GM19452 (cell line): ENCODE measurements at regions not wholly inside any gene's neighbourhood (a gene's known extent, or its start where the extent isn't known, plus 50 kb on each side); places are given as distances from the start of the nearest gene placed in this dataset.
"Not testable (repeated sequence)": the region's sequence is repeated elsewhere in the genome, so short reads cannot be mapped to it uniquely, and the experiment has no call there.

Experiments used
- ATAC-seq: cut with Tn5 transposase; IDR thresholded peaks from one replicate; pipeline ENCODE4 v1.9.1; 2021; ENCODE audit not compliant: unreplicated experiment

- not testable (repeated sequence) for ATAC-seq
Measured at GRCh38 chr16:88185976-88186888, 196.5 kb upstream of the ZNF469 start.

GRCh38 chr16:88186889-88187870, 195.6 kb upstream of the ZNF469 start:
- not testable (repeated sequence) for ATAC-seq

- ATAC-seq = not testable (repeated sequence)
Measured at GRCh38 chr16:88188171-88188895, 194.4 kb upstream of the ZNF469 start.

- ATAC-seq = not testable (repeated sequence)
Measured at GRCh38 chr16:88190592-88191095, 192.1 kb upstream of the ZNF469 start.

- not testable (repeated sequence) for ATAC-seq
Measured at GRCh38 chr16:88191168-88191567, 191.6 kb upstream of the ZNF469 start.

- ATAC-seq = no peak
Measured at GRCh38 chr16:88192601-88193000, 190.2 kb upstream of the ZNF469 start.

GRCh38 chr16:88193706-88194396, 188.9 kb upstream of the ZNF469 start:
- ATAC-seq = not testable (repeated sequence)

- no peak for ATAC-seq
Measured at GRCh38 chr16:88194397-88195268, 188.1 kb upstream of the ZNF469 start.

GRCh38 chr16:88195269-88195705, 187.5 kb upstream of the ZNF469 start:
- no peak for ATAC-seq

GRCh38 chr16:88195911-88196465, 186.8 kb upstream of the ZNF469 start:
- ATAC-seq = no peak

GRCh38 chr16:88196471-88197400, 186.0 kb upstream of the ZNF469 start:
- ATAC-seq = no peak

GRCh38 chr16:88197481-88198456, 185.0 kb upstream of the ZNF469 start:
- ATAC-seq = no peak

GRCh38 chr16:88198457-88199295, 184.1 kb upstream of the ZNF469 start:
- not testable (repeated sequence) for ATAC-seq

GRCh38 chr16:88199296-88200153, 183.2 kb upstream of the ZNF469 start:
- ATAC-seq = not testable (repeated sequence)
